ENCODE measurements at regions not wholly inside any gene's neighbourhood (a gene's known extent, or its start where the extent isn't known, plus 50 kb on each side); places are given as distances from the start of the nearest gene placed in this dataset.

- H3K4me3 ChIP-seq, result no peak overlapping the region
- H3K4me1 ChIP-seq, result no peaks in the 10 kb centered on the region
- no peak for TF ChIP-seq POLR2A (IDR thresholded peaks at IDR 0.05)
- TF ChIP-seq CTCF (IDR thresholded peaks at IDR 0.05), result no peak
- no peaks in the 10 kb centered on the region for H3K36me3 ChIP-seq
- no peaks in the 10 kb centered on the region for H3K27me3 ChIP-seq
- H3K9me3 ChIP-seq, result no peaks in the 10 kb centered on the region
- no peak for DNase-seq
- intact Hi-C loops (cut with DNase I; ENCODE audit: low total_unique reads), result no loop called here
- H3K27ac ChIP-seq, result no peak overlapping the region
These were observed 394.5 kb downstream of the BCOR start for GRCh38 chrX:39703307-39703706.

GRCh38 chrX:39704590-39704989 lies 393.2 kb downstream of the BCOR start:
- TF ChIP-seq POLR2A (IDR thresholded peaks at IDR 0.05) (no peak), CTCF (IDR thresholded peaks at IDR 0.05) (no peak)
- no peak overlapping the region for H3K27ac ChIP-seq
- no peak for DNase-seq
- no peaks in the 10 kb centered on the region for H3K9me3 ChIP-seq
- intact Hi-C loops (cut with DNase I; ENCODE audit: low total_unique reads), result no loop called here
- no peaks in the 10 kb centered on the region for H3K27me3 ChIP-seq
- H3K4me3 ChIP-seq, result no peak overlapping the region
- no peaks in the 10 kb centered on the region for H3K4me1 ChIP-seq
- H3K36me3 ChIP-seq, result no peaks in the 10 kb centered on the region

GRCh38 chrX:39705290-39705689 lies 392.5 kb downstream of the BCOR start:
- Histone ChIP-seq H3K36me3 (no peaks in the 10 kb centered on the region), H3K27me3 (no peaks in the 10 kb centered on the region), H3K27ac (no peak overlapping the region), H3K9me3 (no peaks in the 10 kb centered on the region), H3K4me1 (no peaks in the 10 kb centered on the region), H3K4me3 (no peak overlapping the region)
- peak; percentile 80 to 83 for DNase-seq
- intact Hi-C loops (cut with DNase I; ENCODE audit: low total_unique reads), result no loop called here
- TF ChIP-seq CTCF (IDR thresholded peaks at IDR 0.05) (peak in 2 of 4 experiments; percentile 57 to 59), POLR2A (IDR thresholded peaks at IDR 0.05) (no peak)

GRCh38 chrX:39709364-39709763 lies 388.4 kb downstream of the BCOR start:
- no peaks in the 10 kb centered on the region for H3K9me3 ChIP-seq
- intact Hi-C loops (cut with DNase I; ENCODE audit: low total_unique reads), result no loop called here
- H3K4me1 ChIP-seq, result no peaks in the 10 kb centered on the region
- no peaks in the 10 kb centered on the region for H3K36me3 ChIP-seq
- no peaks in the 10 kb centered on the region for H3K27me3 ChIP-seq
- TF ChIP-seq POLR2A (IDR thresholded peaks at IDR 0.05) (no peak), CTCF (IDR thresholded peaks at IDR 0.05) (no peak)
- H3K27ac ChIP-seq, result no peak overlapping the region
- no peak for DNase-seq
- H3K4me3 ChIP-seq, result no peak overlapping the region

GRCh38 chrX:39709812-39710211 lies 387.9 kb downstream of the BCOR start:
- Histone ChIP-seq H3K27ac (no peak overlapping the region), H3K4me3 (no peak overlapping the region), H3K36me3 (no peaks in the 10 kb centered on the region), H3K27me3 (no peaks in the 10 kb centered on the region), H3K4me1 (no peaks in the 10 kb centered on the region), H3K9me3 (no peaks in the 10 kb centered on the region)
- no peak for DNase-seq
- intact Hi-C loops (cut with DNase I; ENCODE audit: low total_unique reads), result no loop called here
- TF ChIP-seq CTCF (IDR thresholded peaks at IDR 0.05) (no peak), POLR2A (IDR thresholded peaks at IDR 0.05) (no peak)

Measured in uterus (tissue), 3 donors.